HG02759 (cell line): ENCODE measurements at regions not wholly inside any gene's neighbourhood (a gene's known extent, or its start where the extent isn't known, plus 50 kb on each side); places are given as distances from the start of the nearest gene placed in this dataset.
"Not testable (repeated sequence)": the region's sequence is repeated elsewhere in the genome, so short reads cannot be mapped to it uniquely, and the experiment has no call there.

Experiments
- ATAC-seq: cut with Tn5 transposase; IDR thresholded peaks from one replicate; pipeline ENCODE4 v1.9.1; 2021; ENCODE audit warnings: mild to moderate bottlenecking, moderate library complexity; ENCODE audit not compliant: unreplicated experiment

DNA sequence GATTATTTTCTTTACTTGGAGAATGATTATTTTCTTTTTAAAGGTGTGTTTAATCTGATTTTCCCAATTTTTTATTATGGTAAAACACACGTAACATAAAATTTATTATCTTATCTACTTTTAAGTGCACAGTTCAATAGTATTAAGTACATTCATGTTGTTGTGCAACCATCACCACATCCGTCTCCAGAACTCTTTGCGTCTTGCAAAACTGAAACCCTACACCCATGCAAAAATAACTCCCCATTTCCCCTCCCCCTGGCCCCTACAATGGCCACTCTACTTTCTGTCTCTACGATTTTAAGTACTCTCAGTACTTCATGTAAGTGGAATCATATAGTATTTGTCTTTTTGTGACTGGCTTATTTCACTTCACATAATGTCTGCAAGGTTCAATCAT, 230.7 kb downstream of the SATB1 start:
- ATAC-seq: no peak

- no peak for ATAC-seq
Observed at GRCh38 chr3:18190646-18191045, 234.5 kb downstream of the SATB1 start.

DNA sequence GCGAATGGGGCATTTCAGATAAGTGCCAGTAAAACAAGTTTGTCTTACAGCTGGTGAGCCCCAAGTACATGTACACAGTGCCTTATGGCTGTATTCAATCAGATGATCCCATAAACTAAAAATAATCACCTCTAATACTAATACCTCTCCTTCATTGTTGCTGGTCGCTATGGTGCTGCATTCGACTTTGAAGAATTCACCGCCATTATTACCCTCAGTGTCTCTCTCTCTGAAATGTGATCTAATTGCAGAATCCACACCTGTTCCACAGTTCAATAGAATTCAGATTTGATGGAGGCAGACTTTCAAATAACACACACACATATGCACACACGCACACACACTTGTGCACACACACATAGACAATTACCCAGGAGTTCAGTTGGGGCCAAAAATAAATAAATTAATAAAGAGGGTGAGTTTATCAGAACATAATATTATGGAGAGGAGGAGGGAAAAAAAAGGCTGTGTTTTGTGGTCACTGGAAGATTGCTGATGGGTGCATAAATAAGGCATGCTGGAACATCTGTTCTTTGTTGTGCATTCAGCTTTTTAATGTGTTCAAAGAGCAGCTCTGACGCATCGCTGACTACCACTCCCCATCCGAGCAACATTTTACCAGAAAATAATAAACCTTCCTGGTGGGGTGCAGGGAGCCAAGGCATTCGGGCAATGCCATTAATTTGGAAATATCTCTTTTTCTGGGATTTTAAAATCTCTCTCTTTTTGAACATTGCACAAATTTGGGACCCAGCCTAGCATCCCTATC, 235.7 kb downstream of the SATB1 start:
- ATAC-seq: no peak

DNA sequence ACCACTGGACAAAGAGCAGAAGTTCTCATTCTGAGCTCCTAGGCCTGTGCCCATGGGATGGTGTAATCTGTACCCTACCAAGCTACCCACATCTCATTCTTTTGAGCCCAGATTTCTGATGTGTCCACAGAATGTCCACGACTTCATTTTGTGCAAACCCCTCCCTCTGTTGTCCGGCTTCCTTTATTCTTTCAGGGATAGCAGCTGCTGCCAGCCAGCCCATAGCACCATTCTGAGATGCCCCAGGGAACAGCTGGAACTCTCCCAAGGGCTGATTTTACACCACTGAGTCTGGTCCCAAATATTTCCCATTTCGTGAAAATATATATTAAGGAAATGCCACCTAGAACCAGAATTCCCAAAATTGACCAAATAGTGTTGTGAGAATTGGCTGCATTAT, 236.6 kb downstream of the SATB1 start:
- no peak for ATAC-seq

- no peak for ATAC-seq
Observed at GRCh38 chr3:18185624-18186023, 239.5 kb downstream of the SATB1 start.

DNA sequence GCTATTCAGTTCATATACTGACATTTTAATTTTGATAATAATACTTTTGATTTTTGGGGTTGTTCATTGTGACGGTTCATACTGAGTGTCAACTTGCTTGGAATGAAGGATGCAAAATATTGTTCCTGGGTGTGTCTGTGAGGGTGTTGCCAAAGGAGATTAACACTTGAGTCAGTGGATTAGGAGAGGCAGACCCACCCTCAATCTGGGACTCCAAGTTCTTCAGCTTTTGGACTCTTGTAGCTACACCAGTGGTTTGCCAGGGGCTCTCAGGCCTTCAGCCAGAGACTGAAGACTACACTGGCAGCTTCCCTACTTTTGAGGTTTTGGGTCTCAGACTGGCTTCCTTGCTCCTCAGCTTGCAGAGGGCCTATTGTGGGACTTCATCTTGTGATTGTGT, 242.2 kb downstream of the SATB1 start:
- not testable (repeated sequence) for ATAC-seq

DNA sequence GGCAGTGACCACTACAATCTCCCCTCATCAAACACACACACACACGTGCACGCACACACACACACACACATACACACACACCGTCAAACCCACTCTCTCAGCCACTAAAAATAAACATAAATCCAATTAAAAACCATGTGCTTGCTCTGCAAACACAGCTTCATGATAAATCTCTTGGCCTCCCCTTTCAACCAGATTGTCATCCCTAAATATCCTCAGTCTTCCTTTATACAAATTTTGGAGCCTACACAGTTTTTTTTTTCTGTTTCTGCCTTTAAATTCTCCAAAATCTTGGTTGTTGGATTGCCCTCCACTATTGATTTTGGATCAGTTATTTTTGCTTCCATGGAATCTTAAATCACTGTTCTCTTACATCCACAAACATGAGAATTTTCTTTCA, 245.6 kb downstream of the SATB1 start:
- no peak for ATAC-seq

- ATAC-seq: no peak
Observed at GRCh38 chr3:18177271-18177670, 247.9 kb downstream of the SATB1 start.

DNA sequence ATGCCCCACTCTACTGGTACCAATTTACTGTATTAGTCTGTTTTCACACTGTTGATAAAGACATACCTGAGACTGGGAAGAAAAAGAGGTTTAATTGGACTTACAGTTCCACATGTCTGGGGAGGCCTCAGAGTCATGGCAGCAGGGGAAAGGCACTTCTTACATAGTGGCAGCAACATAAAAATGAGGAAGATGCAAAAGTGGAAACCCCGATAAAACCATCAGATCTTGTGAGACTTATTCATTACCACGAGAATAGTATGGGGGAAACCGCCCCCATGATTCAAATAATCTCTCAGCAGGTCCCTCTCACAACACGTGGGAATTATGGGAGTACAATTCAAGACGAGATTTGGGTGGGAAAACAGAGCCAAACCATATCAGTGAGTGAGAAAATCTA, 251.2 kb downstream of the SATB1 start:
- not testable (repeated sequence) for ATAC-seq

GRCh38 chr3:18159681-18160080, 265.5 kb downstream of the SATB1 start:
- no peak for ATAC-seq

DNA sequence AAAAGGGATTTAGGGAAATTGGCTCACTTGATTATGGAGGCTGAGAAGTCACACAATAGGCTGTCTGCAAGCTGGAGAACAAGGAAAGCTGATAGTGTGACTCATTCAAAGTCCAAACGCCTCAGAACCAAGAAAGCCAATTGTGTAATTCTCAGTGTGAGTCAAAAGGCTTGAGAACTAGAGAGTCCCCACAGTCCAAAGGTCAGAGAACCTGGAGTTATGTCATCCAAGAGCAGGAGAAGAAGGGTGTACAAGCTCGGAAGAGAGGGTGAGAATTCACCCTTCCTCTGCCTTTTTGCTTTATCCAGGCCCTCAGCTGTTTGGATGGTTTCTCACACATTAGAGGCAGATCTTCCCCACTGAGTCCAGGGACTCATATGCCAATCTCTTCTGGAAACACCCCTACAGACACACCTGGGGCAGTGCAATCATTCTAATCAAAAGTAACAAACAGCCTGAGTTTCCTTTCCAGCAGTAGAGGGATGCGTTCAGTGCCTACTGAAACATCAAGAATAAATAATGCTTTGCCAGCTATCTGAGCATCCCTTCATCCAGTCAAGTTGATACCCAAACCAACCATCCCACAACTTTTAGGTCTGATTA, 271.5 kb downstream of the SATB1 start:
- peak; percentile 46 for ATAC-seq

DNA sequence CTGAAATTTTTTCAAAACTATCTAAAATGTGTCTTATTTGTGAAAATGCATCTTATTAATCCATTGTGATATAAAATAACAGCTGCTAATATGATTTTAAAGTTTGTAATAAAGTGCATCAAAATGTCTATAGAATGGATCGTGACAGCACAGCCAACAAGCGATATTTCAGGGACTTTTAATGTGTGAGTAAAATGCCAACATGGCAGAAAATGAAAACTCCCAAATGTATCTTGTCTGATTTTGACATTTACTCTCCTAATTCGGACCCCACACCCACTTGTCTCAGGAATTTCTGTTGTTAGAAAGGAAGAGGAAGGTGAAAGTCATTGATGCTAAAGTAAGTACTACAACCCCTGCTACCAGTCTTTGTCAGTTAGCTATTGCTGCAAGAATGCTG, 273.9 kb downstream of the SATB1 start:
- ATAC-seq: no peak

GRCh38 chr3:18149935-18150334, 275.2 kb downstream of the SATB1 start:
- no peak for ATAC-seq

DNA sequence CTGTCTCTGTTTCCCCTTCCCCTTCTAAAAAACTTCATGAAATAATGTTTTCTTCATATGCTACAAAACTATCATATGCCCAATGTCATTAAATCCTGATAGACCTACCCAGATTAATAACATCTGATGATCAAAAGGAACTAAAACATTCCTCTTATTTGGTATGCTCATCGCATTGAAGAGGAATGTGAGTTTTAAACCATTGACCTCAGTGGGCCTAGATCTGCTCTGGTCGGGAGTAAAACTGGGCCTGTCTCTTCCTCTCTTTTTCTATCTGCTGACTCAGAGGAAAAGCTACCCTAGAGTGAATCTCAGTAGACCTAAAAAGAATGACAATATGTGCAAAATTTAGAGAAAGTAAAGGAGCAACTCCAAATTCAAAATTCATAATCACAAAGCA, 275.8 kb downstream of the SATB1 start:
- no peak for ATAC-seq

GRCh38 chr3:18144571-18144970, 280.6 kb downstream of the SATB1 start:
- ATAC-seq: no peak

GRCh38 chr3:18143258-18143780, 281.8 kb downstream of the SATB1 start:
- ATAC-seq: no peak

DNA sequence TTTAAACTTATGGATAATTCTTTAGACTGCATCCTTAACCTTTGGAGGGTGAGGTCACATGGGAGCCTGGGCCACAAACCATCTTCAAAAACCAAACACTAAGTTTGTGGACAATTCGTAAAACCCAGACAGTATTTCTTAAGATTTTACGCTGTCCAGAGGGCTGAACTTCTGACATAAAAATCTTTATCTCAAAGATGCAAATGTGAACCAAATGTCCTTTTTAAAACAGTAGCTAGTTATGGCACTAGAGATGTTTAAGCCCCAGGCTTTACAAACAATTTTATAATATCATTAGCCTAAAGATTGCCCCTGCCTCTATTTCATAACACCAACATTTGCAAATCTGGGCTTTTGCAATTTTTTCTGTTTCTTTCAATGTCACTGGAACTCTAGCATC, 287.2 kb downstream of the SATB1 start:
- no peak for ATAC-seq

- ATAC-seq: no peak
Observed at GRCh38 chr3:18135060-18135814, 289.9 kb downstream of the SATB1 start.

DNA sequence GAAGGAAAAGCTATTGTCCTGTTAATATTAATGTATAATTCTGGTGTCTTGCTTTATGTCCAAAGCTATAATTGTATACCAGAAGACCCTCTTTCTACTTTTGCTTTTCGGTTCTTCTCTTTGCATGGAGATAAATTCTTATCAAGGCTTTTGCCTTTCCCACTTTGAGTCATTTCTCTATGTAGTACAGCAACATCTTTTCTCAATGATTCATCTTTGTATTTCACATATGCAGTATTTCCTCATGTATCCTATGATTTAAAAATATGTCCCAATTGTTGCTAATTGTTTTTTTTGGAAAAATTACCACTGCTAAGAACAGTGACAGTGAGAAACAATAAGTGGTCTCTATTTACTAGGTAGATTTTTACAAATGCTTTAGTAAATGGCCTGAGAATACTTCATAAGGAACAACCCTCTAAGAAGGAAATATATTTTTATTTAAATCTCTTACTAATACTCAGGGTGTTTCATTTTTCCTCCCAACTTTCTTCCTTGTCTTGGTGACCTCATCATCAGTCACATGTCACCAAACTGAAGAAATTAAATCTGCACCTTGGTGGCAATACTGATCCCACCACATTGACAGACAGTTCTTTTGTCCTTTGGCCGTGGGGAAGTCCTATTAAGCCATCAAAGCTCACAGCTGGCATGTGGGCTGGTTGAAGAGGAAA, 290.6 kb downstream of the SATB1 start:
- ATAC-seq: no peak

GRCh38 chr3:18132991-18133390, 292.1 kb downstream of the SATB1 start:
- no peak for ATAC-seq
